ENCODE measurements at regions not wholly inside any gene's neighbourhood (a gene's known extent, or its start where the extent isn't known, plus 50 kb on each side); places are given as distances from the start of the nearest gene placed in this dataset.

GRCh38 chr2:160736148-160737028 is 242.8 kb upstream of the RBMS1 start:
- no peak for TF ChIP-seq POLR2AphosphoS5 (IDR thresholded peaks at IDR 0.05)
- TF ChIP-seq POLR2A (IDR thresholded peaks at IDR 0.05) = no peak
- TF ChIP-seq, protein P1, sequence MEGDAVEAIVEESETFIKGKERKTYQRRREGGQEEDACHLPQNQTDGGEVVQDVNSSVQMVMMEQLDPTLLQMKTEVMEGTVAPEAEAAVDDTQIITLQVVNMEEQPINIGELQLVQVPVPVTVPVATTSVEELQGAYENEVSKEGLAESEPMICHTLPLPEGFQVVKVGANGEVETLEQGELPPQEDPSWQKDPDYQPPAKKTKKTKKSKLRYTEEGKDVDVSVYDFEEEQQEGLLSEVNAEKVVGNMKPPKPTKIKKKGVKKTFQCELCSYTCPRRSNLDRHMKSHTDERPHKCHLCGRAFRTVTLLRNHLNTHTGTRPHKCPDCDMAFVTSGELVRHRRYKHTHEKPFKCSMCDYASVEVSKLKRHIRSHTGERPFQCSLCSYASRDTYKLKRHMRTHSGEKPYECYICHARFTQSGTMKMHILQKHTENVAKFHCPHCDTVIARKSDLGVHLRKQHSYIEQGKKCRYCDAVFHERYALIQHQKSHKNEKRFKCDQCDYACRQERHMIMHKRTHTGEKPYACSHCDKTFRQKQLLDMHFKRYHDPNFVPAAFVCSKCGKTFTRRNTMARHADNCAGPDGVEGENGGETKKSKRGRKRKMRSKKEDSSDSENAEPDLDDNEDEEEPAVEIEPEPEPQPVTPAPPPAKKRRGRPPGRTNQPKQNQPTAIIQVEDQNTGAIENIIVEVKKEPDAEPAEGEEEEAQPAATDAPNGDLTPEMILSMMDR (IDR thresholded peaks at IDR 0.05 in 8 of 11, conservative IDR thresholded peaks at IDR 0.05 in 3 of 11) = no peak
